H1 (cell line): ENCODE measurements at regions not wholly inside any gene's neighbourhood (a gene's known extent, or its start where the extent isn't known, plus 50 kb on each side); places are given as distances from the start of the nearest gene placed in this dataset.

Experiments used
- ASH2L ChIP-seq: fragments of 200-600, 300-600 bp; sonication (generic); IDR thresholded peaks from one replicate; pipeline ENCODE4 v1.7.1; 2017; ENCODE audit warnings: low read length
- CHD1 ChIP-seq: IDR thresholded peaks from 2 replicates; pipeline ENCODE4 v1.6.1; 2012; ENCODE audit warnings: low read depth, low read length, improper control_type of control experiment
- CTCF ChIP-seq, 3 experiments: IDR thresholded peaks; 1 replicate in 2 of 3; 2 replicates in 1 of 3; pipeline versions ENCODE4 v1.5.1 to v1.6.1; 2011; ENCODE audit warnings: low read length in 3 of 3, mild to moderate bottlenecking in 3 of 3, inconsistent platforms in 2 of 3, low read depth in 1 of 3, moderate library complexity in 1 of 3; ENCODE audit not compliant: insufficient read depth in 1 of 3; ENCODE audit errors: control extremely low read depth in 1 of 3
- EGR1 ChIP-seq: IDR thresholded peaks from 2 replicates; pipeline ENCODE4 v1.6.1; 2011; ENCODE audit warnings: low read depth, low read length, borderline replicate concordance
- HDAC2 ChIP-seq, 2 experiments: fragments of 300-600 bp in 1 of 2; sonication (generic) in 1 of 2; IDR thresholded peaks; 2 replicates each; pipeline ENCODE4 v1.6.1; 2011 to 2012; ENCODE audit warnings: low read depth in 2 of 2, low read length in 2 of 2, mild to moderate bottlenecking in 2 of 2, moderate library complexity in 2 of 2, borderline replicate concordance in 1 of 2, inconsistent platforms in 1 of 2
- POLR2A ChIP-seq, 2 experiments: IDR thresholded peaks; 1 replicate in 1 of 2; 2 replicates in 1 of 2; pipeline ENCODE4 v1.6.1; 2011; ENCODE audit warnings: low read depth in 2 of 2, low read length in 2 of 2, mild to moderate bottlenecking in 2 of 2; ENCODE audit errors: control extremely low read depth in 1 of 2
- RFX5 ChIP-seq: IDR thresholded peaks from 2 replicates; pipeline ENCODE4 v1.6.1; 2011; ENCODE audit warnings: low read depth, low read length, improper control_type of control experiment, borderline replicate concordance
- SIN3A ChIP-seq, 2 experiments: IDR thresholded peaks in 1 of 2; conservative IDR thresholded peaks in 1 of 2; 2 replicates each; pipeline ENCODE4 v1.6.1; 2011 to 2012; ENCODE audit warnings: low read length in 2 of 2, improper control_type of control experiment in 1 of 2, low read depth in 1 of 2, mild to moderate bottlenecking in 1 of 2
- SP1 ChIP-seq: IDR thresholded peaks from 2 replicates; pipeline ENCODE4 v1.6.1; 2011; ENCODE audit warnings: low read depth, low read length
- SRF ChIP-seq: IDR thresholded peaks from 2 replicates; pipeline ENCODE4 v1.6.1; 2011; ENCODE audit warnings: mild to moderate bottlenecking, low read depth, low read length, moderate library complexity

- TF ChIP-seq CTCF (IDR thresholded peaks at IDR 0.05; ENCODE audit: control extremely low read depth in 1 of 3, insufficient read depth in 1 of 3, low read depth in 1 of 3, low read length in 3 of 3) (no peak), POLR2A (IDR thresholded peaks at IDR 0.05; ENCODE audit: control extremely low read depth in 1 of 2, low read depth in 2 of 2, low read length in 2 of 2) (no peak), SIN3A (conservative IDR thresholded peaks at IDR 0.05 in 1 of 2, IDR thresholded peaks at IDR 0.05 in 1 of 2; ENCODE audit: low read depth in 1 of 2, low read length in 2 of 2) (no peak), RFX5 (no peak), SRF (no peak), EGR1 (no peak), ASH2L (no peak), HDAC2 (IDR thresholded peaks at IDR 0.05; ENCODE audit: borderline replicate concordance in 1 of 2, low read depth in 2 of 2, low read length in 2 of 2) (no peak), CHD1 (no peak), SP1 (no peak)
These were observed 1127.4 kb downstream of the EFNA5 start for GRCh38 chr5:106543330-106543729.
